Ramos (cell line): ENCODE measurements at regions not wholly inside any gene's neighbourhood (a gene's known extent, or its start where the extent isn't known, plus 50 kb on each side); places are given as distances from the start of the nearest gene placed in this dataset.

Experiments
- in situ Hi-C: fragments of 300-500 bp; cut with MboI; formaldehyde crosslinking; loops from one replicate; pipeline ENCODE4 v1.14.3; 2022; ENCODE audit warnings: low sequenced_read_pairs; ENCODE audit not compliant: unreplicated experiment

DNA sequence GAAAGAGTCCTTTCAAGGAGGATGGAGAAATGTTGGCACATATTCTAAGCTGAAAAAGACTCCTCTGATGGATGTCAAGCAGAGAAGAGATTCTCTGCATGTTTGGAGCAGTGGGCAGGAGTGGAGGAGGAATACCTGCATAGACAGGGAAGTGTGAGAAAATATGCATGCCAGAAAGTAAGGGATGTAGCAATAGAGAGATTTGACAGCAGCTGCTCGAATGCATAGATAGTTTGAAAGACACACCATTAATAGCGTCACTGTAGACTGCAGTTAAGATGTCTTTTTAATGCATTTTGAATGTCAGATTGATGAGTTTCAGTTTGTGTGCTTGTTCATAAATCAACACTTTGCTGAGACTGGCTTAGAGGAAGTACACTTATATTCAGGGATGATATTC lies 169.9 kb upstream of the POT1 start:
- in situ Hi-C loops, result no loop called here

DNA sequence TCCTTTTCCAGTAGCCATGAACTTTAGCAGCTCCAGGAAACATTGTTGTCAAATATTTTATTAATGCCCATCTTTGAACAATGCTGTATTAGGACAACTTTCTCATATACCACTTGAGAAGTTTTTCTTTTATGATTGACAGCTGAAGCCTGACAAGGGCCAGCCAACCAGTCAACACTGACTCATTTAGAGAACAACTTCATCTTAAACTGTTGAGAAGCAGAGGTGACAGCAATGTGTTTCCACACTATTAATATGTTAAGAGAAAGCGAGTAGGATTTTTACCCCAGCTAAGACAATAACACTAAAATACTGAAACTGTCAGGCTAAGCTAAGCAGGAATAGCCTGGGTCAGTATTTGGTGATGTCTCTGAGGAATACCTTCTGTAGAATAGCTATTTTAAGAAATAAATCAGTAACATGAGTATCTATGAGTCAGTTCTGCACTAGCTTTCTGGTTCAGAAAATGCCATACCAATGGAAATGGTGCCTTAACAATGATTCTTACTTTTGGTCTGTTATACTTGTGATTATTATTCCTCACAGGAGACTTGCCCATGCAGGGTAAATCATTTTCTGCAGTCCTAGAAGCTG lies 168.8 kb upstream of the POT1 start:
- in situ Hi-C loops, result no loop called here

GRCh38 chr7:125090596-125090995 lies 161.0 kb upstream of the POT1 start:
- in situ Hi-C loops, result no loop called here

DNA sequence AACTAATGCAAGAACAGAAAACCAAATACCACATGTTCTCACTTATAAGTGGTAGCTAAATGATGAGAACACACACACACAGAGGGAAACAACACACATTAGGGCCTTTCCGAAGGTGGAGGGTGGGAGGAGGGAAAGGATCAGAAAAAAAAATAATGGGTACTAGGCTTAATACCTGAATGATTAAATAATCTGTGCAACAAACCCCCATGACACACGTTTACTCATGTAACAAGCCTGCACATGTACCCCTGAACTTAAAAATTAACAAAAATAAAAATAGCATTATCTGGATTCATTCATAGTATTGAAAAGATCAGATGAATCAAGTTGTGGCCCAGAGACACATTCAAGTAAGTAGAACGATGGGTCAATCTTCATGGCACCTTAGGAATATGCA lies 159.5 kb upstream of the POT1 start:
- in situ Hi-C loops, result no loop called here

GRCh38 chr7:125088555-125088954 lies 158.9 kb upstream of the POT1 start:
- in situ Hi-C loops, result no loop called here

DNA sequence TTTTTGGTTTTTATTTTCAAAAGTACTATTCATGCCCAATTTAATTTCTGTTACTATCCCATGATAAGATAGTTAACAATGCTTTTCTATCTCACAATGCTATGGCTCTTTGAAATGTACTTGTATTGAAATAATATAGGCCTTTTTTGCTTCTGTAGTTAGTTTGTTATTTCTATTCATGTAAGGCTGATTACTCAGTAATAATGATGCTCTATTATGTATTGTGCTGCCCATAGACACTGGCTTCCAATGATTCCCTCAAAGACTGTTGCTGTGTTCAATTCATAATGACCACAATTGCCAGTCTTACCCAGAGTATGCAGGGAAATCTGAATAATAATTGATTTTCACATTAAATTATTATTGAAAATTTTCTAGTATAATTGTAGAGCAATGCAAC lies 155.5 kb upstream of the POT1 start:
- in situ Hi-C loops, result no loop called here

GRCh38 chr7:125084196-125084595 lies 154.6 kb upstream of the POT1 start:
- in situ Hi-C loops, result no loop called here

- in situ Hi-C loops, result loop anchor here (25.0 kb wide), 1 partner anchor 588 kb away; no protein-coding TSS in a partner anchor
These were observed 144.5 kb upstream of the POT1 start for GRCh38 chr7:125074141-125074540.

DNA sequence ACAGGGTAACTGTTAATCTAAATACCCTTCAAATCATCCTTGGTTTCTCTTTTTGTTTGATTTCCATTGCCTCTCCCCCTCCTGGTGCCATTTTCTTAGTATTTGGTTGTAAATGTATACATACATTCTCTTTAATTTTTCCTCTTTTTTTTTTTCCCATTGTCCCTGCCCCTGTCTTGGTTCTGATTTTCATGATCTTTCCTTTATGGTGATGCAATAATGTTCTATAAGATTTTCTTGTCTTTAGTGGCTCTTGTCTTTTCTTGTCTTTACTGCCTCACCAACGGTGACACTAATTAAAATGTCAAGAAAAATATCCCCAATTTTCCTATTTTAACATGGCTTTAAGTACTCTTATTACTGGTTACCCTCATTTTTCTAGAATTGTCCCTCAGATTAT lies 135.9 kb upstream of the POT1 start:
- in situ Hi-C loops, result loop anchor here (25.0 kb wide), 1 partner anchor 597 kb away; no protein-coding TSS in a partner anchor

DNA sequence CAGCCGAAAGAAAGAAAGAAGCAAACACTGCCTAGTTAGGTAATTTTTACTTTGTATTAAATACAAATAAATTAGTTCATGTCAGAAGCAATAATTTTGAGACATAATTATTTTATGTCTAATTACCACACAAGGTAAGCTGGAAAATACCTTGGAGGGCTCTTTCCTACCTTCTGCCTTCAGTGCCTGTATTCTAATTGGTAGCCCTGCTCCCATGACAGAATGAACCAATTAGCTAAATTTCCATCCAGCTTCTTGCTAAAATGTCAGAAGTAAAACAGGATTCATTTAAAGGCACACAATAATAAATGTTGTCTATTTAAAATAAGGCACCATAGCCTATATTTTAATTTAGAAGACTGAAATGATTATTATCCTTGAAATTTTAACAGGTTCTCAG lies 135.4 kb upstream of the POT1 start:
- in situ Hi-C loops, result loop anchor here (25.0 kb wide), 1 partner anchor 597 kb away; no protein-coding TSS in a partner anchor

- in situ Hi-C loops, result loop anchor here (25.0 kb wide), 1 partner anchor 600 kb away; no protein-coding TSS in a partner anchor
These were observed 132.3 kb upstream of the POT1 start for GRCh38 chr7:125061776-125062397.

DNA sequence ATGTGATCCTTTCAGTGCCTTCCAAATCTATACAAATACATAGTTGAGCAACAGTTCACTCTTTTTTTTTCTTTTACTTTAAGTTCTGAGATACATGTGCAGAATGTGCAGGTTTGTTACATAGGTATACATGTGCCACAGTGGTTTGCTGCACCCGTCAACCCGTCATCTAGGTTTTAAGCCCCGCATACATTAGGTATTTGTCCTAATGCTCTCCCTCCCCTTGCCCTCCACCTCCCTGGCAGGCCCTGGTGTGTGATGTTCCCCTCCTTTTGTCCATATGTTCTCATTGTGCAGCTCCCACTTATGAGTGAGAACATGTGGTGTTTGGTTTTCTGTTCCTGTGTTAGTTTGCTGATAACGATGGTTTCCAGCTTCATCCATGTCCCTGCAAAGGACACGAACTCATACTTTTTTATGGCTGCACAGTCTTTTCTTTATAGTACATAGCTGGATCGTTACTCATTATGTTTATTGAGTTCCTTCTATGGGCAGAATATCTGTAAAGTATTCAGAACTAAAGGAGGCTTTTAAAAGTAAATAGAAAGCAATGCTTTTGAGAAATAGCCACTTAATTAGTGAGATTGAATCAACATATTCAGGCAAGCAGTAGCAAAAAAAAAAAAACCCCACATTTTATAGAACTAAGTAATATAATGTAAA lies 131.6 kb upstream of the POT1 start:
- in situ Hi-C loops, result loop anchor here (25.0 kb wide), 1 partner anchor 601 kb away; no protein-coding TSS in a partner anchor

DNA sequence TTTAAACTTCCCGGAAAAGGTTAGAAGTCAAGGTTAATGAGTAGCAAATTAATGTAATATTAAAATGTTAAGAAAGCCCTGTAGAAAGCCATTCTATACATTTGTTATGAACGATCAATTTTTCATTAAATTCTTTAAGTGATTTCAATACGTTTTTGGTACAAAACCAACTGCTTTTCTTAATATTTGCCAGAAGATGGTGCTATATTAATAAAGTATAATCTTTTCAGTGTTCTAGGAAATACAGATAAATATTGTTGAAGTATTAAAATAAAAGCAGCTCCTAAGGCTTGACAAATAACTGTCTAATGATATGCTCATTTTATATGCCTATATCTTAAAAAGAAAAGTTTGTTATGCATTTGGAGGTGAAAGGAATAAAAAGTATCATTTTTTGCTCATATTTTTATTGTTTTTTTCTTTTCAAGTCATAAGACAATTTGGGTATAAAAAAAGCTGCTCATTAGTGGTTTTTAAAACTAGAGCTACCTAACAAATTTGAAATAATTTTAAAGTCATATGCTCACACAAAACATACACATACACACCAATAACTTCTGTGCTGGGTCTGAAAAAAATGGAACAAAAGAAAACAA lies 130.3 kb upstream of the POT1 start:
- in situ Hi-C loops, result loop anchor here (25.0 kb wide), 1 partner anchor 602 kb away; no protein-coding TSS in a partner anchor

DNA sequence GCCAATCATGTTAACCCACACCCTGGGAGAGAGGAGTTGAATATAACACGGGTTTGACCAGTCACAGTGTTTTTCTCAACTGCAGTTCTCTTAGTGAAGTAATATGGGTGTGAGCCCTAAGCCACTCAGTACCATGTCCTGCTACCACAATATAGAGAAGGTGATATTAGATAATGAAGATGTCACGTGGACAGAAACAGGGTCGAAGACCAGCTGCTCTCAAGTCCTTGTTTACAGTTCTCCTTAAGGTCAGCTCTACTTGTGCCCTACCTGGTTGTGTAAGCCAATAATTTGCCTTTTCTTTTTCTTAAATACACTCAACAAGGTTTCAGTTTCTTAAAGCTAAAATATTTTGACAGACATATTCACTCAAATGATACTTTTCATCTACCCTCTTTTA lies 128.3 kb upstream of the POT1 start:
- in situ Hi-C loops, result loop anchor here (25.0 kb wide), 1 partner anchor 604 kb away; no protein-coding TSS in a partner anchor

DNA sequence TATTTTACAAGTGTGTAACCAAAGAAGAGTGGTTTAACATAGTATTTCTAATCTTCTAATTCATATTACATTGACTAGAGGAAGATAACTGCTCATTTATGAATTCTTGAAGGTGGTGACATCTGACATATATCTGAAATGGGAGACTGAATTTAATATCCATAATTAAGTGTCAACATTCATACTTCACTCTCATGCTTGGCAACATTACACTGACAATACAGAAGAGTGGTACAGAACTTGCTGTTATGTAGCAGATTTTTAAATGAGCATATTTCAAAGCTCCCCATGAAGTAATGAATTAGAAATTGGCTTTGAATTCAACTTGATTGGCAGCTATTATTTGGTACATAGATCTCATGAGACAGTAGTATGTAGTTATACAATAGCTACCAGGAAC lies 125.8 kb upstream of the POT1 start:
- in situ Hi-C loops, result loop anchor here (25.0 kb wide), 1 partner anchor 607 kb away; no protein-coding TSS in a partner anchor

GRCh38 chr7:125046767-125047166 lies 117.1 kb upstream of the POT1 start:
- in situ Hi-C loops, result no loop called here

DNA sequence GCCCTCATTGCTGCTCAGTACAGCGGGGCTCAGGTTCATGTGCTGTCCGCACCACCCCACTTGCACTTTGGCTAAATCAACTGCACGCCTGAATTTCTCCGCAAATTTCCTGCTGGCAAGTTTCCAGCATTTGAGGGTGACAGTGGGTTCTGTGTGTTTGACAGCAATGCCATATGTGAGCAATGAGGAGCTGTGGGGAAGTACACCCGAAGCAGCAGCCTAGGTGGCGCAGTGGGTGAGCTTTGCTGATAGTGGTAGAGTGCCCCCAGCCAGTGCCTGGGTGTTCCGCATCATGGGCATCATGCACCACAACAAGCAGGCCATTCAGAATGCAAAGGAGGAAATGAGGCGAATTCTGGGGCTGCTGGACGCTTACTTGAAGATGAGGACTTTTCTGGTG lies 103.9 kb upstream of the POT1 start:
- in situ Hi-C loops, result no loop called here

- in situ Hi-C loops, result no loop called here
These were observed 103.3 kb upstream of the POT1 start for GRCh38 chr7:125032943-125033342.

- in situ Hi-C loops, result no loop called here
These were observed 101.2 kb upstream of the POT1 start for GRCh38 chr7:125030756-125031387.

DNA sequence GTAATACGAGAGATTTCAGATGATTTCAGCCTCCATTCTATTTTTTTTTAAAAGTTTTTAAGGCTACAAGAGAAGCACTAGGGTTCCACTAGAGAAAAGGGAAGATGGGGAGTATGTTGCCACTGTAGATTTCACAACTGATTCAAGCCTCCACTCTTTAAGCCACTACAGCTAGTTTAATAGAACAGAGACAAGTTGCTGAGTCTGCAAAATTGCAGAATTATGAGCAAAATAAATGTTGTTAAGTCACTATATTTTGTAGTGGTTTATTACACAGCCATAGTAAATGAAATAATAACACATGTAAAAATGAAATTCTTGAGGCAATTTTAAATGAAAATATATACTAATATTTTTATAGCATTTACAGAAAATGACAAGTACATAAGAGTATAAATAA lies 96.0 kb upstream of the POT1 start:
- in situ Hi-C loops, result no loop called here
